ENCODE measurements at regions not wholly inside any gene's neighbourhood (a gene's known extent, or its start where the extent isn't known, plus 50 kb on each side); places are given as distances from the start of the nearest gene placed in this dataset.
A peak's percentile ranks its signal among the peaks of the same experiment; 100 is the strongest.

- DNase-seq (ENCODE audit: low spot score) = no peak
Measured at GRCh38 chrX:103158317-103158621, 56.6 kb upstream of the BEX4 start.

DNA sequence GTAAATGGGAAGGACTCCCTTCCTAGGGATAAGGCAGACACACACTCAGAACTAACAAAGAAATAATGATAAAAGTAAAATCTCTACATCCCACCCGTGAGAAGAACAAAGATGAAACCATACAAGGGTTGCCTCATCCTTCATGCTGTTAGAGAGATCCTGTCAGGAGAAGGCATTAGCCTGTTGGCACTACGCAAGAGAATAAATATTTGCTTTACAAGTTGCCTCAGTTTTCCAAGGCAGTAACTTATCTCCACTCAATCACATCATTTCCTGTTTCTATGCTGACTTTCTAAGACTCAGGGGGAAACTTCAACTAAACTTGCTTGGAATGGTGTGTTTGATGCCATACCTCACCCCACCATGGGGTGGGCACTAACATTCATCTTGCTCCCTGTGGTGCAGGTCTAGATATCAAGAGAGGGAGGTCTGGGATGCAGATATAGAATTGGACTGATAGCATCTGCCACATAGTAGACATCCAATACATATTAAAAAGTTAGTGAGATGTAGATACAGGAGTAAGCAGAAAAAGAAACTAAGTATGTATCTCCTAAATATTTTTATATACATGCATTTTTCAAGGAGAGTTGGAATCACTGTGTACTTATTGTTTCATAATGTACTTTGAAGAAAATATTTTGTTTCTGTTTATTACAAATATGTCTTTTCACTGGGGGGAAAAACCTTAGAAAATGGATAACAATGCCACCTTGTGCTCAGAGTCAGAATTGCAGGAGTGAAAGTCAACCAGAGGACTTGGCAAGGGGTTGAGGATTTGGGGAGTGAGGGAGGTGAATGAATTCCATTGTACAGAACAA is 57.2 kb upstream of the BEX4 start:
- DNase-seq (ENCODE audit: low spot score) = peak; percentile 38

DNA sequence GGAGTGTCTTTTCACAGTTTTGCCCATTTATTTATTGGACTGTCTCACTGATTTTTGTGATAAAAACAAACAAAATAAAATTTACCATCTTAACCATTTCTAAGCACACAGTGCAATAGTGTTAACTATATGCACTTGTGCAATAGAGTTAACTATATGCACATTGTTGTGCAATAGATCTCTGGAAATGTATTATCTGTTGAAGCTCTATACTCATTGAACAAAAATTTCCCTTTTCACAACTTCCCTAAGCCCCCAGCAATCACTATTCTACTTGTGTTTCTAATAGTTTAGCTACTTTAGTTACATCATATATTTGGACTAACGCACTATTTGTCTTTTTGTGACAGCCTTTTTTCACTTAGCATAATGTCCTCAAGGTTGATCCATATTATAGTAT is 59.7 kb upstream of the BEX4 start:
- DNase-seq (ENCODE audit: low spot score) = no peak

GRCh38 chrX:103153661-103154060 is 60.7 kb upstream of the NXF3 start:
- DNase-seq (ENCODE audit: low spot score) = no peak

- no peak for DNase-seq (ENCODE audit: low spot score)
Measured at GRCh38 chrX:103151799-103152198, 58.9 kb upstream of the NXF3 start.

DNA sequence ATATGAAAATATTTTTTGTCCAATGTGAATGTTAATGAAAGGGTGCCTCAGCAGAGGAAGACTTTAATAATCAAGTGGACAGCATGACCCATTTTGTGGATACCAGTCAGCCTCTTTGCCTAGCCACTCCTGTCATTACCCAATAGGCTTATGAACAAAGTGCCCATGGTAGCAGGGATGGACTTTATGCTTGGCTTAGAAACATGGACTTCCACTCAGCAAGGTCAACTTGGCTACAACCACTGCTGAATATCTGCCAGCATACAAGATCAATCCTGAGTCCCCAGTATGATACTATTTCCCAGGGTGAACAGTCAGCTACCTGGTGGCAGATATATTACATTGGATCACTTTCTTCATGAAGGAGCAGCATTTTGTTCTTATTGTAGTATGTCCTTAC is 56.7 kb upstream of the NXF3 start:
- DNase-seq (ENCODE audit: low spot score) = no peak

DNA sequence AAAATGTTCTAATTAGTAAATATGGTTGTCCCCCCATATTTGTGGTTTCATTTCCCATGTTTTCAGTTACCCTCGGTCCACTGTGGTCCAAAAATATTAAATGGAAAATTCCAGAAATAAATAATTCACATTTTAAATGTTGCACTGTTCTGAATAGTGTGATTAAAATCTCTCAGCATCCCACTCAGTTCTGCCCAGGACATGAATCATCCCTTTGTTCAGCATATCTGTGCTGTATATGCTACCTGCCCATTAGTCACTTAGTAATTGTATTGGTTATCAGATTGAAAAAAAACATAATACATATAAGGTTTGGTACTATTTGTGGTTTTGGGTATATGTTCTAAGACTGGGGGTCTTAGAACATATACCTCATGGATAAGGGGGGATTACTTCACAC is 55.1 kb upstream of the NXF3 start:
- no peak for DNase-seq (ENCODE audit: low spot score)

All from umbilical cord (tissue), 1 donor.